Renal pelvis (tissue), 1 donor: ENCODE measurements at regions not wholly inside any gene's neighbourhood (a gene's known extent, or its start where the extent isn't known, plus 50 kb on each side); places are given as distances from the start of the nearest gene placed in this dataset.

Experiments used
- DNase-seq: peaks from one replicate; pipeline ENCODE4 v3.0.0-alpha.2; 2013

GRCh38 chr1:36717431-36717830 is 234.7 kb upstream of the CSF3R start:
- no peak for DNase-seq

- no peak for DNase-seq
Measured at GRCh38 chr1:36715797-36716196, 233.1 kb upstream of the CSF3R start.

- no peak for DNase-seq
Measured at GRCh38 chr1:36714301-36714700, 231.6 kb upstream of the CSF3R start.

- DNase-seq = no peak
Measured at GRCh38 chr1:36711480-36711879, 228.8 kb upstream of the CSF3R start.

GRCh38 chr1:36710951-36711350 is 228.2 kb upstream of the CSF3R start:
- DNase-seq = no peak

- DNase-seq = no peak
Measured at GRCh38 chr1:36709869-36710481, 227.3 kb upstream of the CSF3R start.

GRCh38 chr1:36708587-36708986 is 225.9 kb upstream of the CSF3R start:
- DNase-seq = no peak

GRCh38 chr1:36707221-36707620 is 224.5 kb upstream of the CSF3R start:
- DNase-seq = no peak

- no peak for DNase-seq
Measured at GRCh38 chr1:36706416-36706815, 223.7 kb upstream of the CSF3R start.

GRCh38 chr1:36705629-36706028 is 222.9 kb upstream of the CSF3R start:
- no peak for DNase-seq

- DNase-seq = peak; percentile 72
Measured at GRCh38 chr1:36703526-36704208, 221.0 kb upstream of the CSF3R start.

- no peak for DNase-seq
Measured at GRCh38 chr1:36702963-36703362, 220.2 kb upstream of the CSF3R start.

GRCh38 chr1:36699113-36699911 is 216.6 kb upstream of the CSF3R start:
- no peak for DNase-seq

GRCh38 chr1:36697836-36698605 is 215.3 kb upstream of the CSF3R start:
- no peak for DNase-seq

GRCh38 chr1:36696261-36696940 is 213.7 kb upstream of the CSF3R start:
- DNase-seq = no peak

- no peak for DNase-seq
Measured at GRCh38 chr1:36693603-36694002, 210.9 kb upstream of the CSF3R start.

GRCh38 chr1:36693161-36693525 is 210.4 kb upstream of the CSF3R start:
- DNase-seq = no peak

GRCh38 chr1:36692465-36693160 is 209.9 kb upstream of the CSF3R start:
- DNase-seq = no peak

- no peak for DNase-seq
Measured at GRCh38 chr1:36691374-36691773, 208.7 kb upstream of the CSF3R start.

- DNase-seq = no peak
Measured at GRCh38 chr1:36689992-36690391, 207.3 kb upstream of the CSF3R start.

GRCh38 chr1:36687312-36687711 is 204.6 kb upstream of the CSF3R start:
- no peak for DNase-seq
